Ovary (tissue), 3 donors: ENCODE measurements at regions not wholly inside any gene's neighbourhood (a gene's known extent, or its start where the extent isn't known, plus 50 kb on each side); places are given as distances from the start of the nearest gene placed in this dataset.
"Not testable (repeated sequence)": the region's sequence is repeated elsewhere in the genome, so short reads cannot be mapped to it uniquely, and the experiment has no call there.

Source experiments
- EP300 ChIP-seq: sonication (generic); formaldehyde crosslinking; IDR thresholded peaks from one replicate; pipeline ENCODE4 v1.6.1; 2017; ENCODE audit warnings: antibody characterized with exemption
- TF ChIP-seq, protein P1 (sequence below), 3 donors: fragments of 450-650 bp in 2 of 3; fragments of 200-600 bp in 1 of 3; IDR thresholded peaks; one replicate each; pipeline versions ENCODE4 v1.5.1 to v1.8.0; 2016 to 2022; ENCODE audit warnings: antibody characterized with exemption in 3 of 3, mild to moderate bottlenecking in 1 of 3
- donor health status: DM: no; HTN: no; CAD: no.

GRCh38 chr22:11288246-11289220 lies 4239.5 kb upstream of the OR11H1 start:
- TF ChIP-seq, protein P1, sequence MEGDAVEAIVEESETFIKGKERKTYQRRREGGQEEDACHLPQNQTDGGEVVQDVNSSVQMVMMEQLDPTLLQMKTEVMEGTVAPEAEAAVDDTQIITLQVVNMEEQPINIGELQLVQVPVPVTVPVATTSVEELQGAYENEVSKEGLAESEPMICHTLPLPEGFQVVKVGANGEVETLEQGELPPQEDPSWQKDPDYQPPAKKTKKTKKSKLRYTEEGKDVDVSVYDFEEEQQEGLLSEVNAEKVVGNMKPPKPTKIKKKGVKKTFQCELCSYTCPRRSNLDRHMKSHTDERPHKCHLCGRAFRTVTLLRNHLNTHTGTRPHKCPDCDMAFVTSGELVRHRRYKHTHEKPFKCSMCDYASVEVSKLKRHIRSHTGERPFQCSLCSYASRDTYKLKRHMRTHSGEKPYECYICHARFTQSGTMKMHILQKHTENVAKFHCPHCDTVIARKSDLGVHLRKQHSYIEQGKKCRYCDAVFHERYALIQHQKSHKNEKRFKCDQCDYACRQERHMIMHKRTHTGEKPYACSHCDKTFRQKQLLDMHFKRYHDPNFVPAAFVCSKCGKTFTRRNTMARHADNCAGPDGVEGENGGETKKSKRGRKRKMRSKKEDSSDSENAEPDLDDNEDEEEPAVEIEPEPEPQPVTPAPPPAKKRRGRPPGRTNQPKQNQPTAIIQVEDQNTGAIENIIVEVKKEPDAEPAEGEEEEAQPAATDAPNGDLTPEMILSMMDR (IDR thresholded peaks at IDR 0.05): not testable (repeated sequence)
- not testable (repeated sequence) for TF ChIP-seq EP300
